Spleen (tissue), 11 donors: ENCODE measurements at regions not wholly inside any gene's neighbourhood (a gene's known extent, or its start where the extent isn't known, plus 50 kb on each side); places are given as distances from the start of the nearest gene placed in this dataset.

Experiments
- DNase-seq: peaks from one replicate; pipeline ENCODE4 v3.0.0-alpha.2; 2020
- H3K27ac ChIP-seq, 8 donors: fragments of 200-600 bp; sonication (generic) in 7 of 8; 1 replicate in 4 of 8; 2 replicates in 4 of 8; pipeline versions ENCODE4 v1.5.0 to v1.8.0; 2016 to 2021; ENCODE audit warnings: inconsistent platforms in 4 of 8, mild to moderate bottlenecking in 4 of 8, moderate library complexity in 1 of 8
- H3K27me3 ChIP-seq, 7 donors: fragments of 200-600 bp; sonication (generic) in 6 of 7; replicated peaks in 1 of 7; 1 replicate in 4 of 7; 2 replicates in 3 of 7; pipeline versions ENCODE4 v1.5.0 to v1.8.0; 2016 to 2021; ENCODE audit warnings: inconsistent platforms in 3 of 7, mild to moderate bottlenecking in 1 of 7
- H3K36me3 ChIP-seq, 6 donors: fragments of 200-600 bp; sonication (generic) in 5 of 6; 1 replicate in 4 of 6; 2 replicates in 2 of 6; pipeline versions ENCODE4 v1.5.0 to v1.8.0; 2016 to 2021; ENCODE audit warnings: inconsistent platforms in 2 of 6
- H3K4me1 ChIP-seq, 6 donors: fragments of 200-600 bp; sonication (generic) in 5 of 6; 1 replicate in 3 of 6; 2 replicates in 3 of 6; pipeline versions ENCODE4 v1.5.0 to v1.8.0; 2016 to 2021; ENCODE audit warnings: inconsistent platforms in 3 of 6
- H3K4me3 ChIP-seq, 8 donors: fragments of 200-600 bp; sonication (generic) in 7 of 8; 1 replicate in 4 of 8; 2 replicates in 4 of 8; pipeline versions ENCODE4 v1.5.0 to v1.8.0; 2016 to 2021; ENCODE audit warnings: inconsistent platforms in 4 of 8, mild to moderate bottlenecking in 4 of 8, moderate library complexity in 2 of 8
- H3K9me3 ChIP-seq, 8 donors: fragments of 200-600 bp; sonication (generic) in 7 of 8; 1 replicate in 4 of 8; 2 replicates in 4 of 8; pipeline versions ENCODE4 v1.5.0 to v1.8.0; 2016 to 2021; ENCODE audit warnings: inconsistent platforms in 4 of 8
- POLR2A ChIP-seq, 3 donors: fragments of 450-650 bp; IDR thresholded peaks; one replicate each; pipeline ENCODE4 v1.5.1; 2017; ENCODE audit warnings: antibody characterized with exemption in 3 of 3, mild to moderate bottlenecking in 1 of 3
- POLR2AphosphoS5 ChIP-seq, 3 donors: sonication (generic); formaldehyde crosslinking; IDR thresholded peaks; one replicate each; pipeline ENCODE4 v1.5.1; 2017; ENCODE audit warnings: antibody characterized with exemption in 3 of 3
- WGBS, 5 donors: extraction: QIAGEN DNeasy Blood & Tissue Kit in 3 of 5; methylation state at CpG; one replicate each; pipeline versions ENCODE4 v1.1.5 to v1.1.7; 2013 to 2018; 5-methylcytosine and 5-hydroxymethylcytosine counted together
- intact Hi-C: fragments of 100-400 bp; cut with DNase I; formaldehyde crosslinking; loops from one replicate; pipeline ENCODE4 v1.15.0; 2023; ENCODE audit warnings: low total_unique reads
- TF ChIP-seq, protein P1 (sequence below), 11 experiments: fragments of 200-600 bp in 7 of 11; fragments of 450-650 bp in 4 of 11; sonication (generic) in 4 of 11; IDR thresholded peaks in 8 of 11; conservative IDR thresholded peaks in 3 of 11; 1 replicate in 7 of 11; 2 replicates in 4 of 11; pipeline versions ENCODE4 v1.4.0 to v1.8.0; 2016 to 2021; ENCODE audit warnings: antibody characterized with exemption in 11 of 11, inconsistent platforms in 4 of 11, mild to moderate bottlenecking in 1 of 11
- donor health status: healthy with polysubstance abuse.
- donor health status: DM: no; HTN: no; CAD: no; lungs with moderate emphysema.
- donor health status: DM: no; HTN: no; CAD: no.
- donor health status: Bipolar disorder and iron deficiency.
- donor health status: healthy.
- donor health status: DM: no; HTN: no; CAD: no.
- donor health status: DM: yes; HTN: yes; CAD: no.

DNA sequence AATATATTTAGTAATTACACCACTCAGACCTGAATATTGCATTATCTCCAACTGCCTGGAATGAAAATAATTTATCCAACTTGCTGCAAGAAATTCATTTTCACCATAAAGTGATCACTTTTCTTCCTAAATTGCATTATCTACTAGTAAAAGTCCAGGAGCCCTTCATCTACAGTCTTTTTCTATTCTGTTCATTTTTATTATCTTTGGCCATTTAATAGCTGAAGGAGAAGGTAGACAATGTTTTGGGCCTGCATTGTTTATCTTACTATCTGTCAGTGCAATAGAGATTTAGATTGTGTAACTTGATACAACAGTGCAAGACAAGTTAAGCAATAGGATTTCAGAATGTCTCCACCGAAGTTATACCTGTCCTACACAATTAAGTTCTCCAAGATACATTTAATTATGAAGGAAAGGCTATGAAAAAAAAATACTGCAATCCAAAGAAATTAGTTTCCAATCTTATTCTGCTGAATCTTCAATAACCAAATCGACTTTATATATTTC, 1339.7 kb upstream of the CDH6 start:
- TF ChIP-seq POLR2AphosphoS5 (IDR thresholded peaks at IDR 0.05) (no peak), POLR2A (IDR thresholded peaks at IDR 0.05) (no peak)
- TF ChIP-seq, protein P1, sequence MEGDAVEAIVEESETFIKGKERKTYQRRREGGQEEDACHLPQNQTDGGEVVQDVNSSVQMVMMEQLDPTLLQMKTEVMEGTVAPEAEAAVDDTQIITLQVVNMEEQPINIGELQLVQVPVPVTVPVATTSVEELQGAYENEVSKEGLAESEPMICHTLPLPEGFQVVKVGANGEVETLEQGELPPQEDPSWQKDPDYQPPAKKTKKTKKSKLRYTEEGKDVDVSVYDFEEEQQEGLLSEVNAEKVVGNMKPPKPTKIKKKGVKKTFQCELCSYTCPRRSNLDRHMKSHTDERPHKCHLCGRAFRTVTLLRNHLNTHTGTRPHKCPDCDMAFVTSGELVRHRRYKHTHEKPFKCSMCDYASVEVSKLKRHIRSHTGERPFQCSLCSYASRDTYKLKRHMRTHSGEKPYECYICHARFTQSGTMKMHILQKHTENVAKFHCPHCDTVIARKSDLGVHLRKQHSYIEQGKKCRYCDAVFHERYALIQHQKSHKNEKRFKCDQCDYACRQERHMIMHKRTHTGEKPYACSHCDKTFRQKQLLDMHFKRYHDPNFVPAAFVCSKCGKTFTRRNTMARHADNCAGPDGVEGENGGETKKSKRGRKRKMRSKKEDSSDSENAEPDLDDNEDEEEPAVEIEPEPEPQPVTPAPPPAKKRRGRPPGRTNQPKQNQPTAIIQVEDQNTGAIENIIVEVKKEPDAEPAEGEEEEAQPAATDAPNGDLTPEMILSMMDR (IDR thresholded peaks at IDR 0.05 in 8 of 11, conservative IDR thresholded peaks at IDR 0.05 in 3 of 11) = no peak
- Histone ChIP-seq H3K9me3 (peaks cover 0 to 45% (median 25%) of the 10 kb centered on the region in 8 donors), H3K4me1 (no peaks in the 10 kb centered on the region), H3K4me3 (no peak overlapping the region), H3K27me3 (no peaks in the 10 kb centered on the region), H3K27ac (no peak overlapping the region), H3K36me3 (no peaks in the 10 kb centered on the region)
- intact Hi-C loops = no loop called here
- 31 to 58% (median 34%) methylated on average over 2 of the region's 2 CpGs for WGBS, 5 donors
- no peak for DNase-seq

DNA sequence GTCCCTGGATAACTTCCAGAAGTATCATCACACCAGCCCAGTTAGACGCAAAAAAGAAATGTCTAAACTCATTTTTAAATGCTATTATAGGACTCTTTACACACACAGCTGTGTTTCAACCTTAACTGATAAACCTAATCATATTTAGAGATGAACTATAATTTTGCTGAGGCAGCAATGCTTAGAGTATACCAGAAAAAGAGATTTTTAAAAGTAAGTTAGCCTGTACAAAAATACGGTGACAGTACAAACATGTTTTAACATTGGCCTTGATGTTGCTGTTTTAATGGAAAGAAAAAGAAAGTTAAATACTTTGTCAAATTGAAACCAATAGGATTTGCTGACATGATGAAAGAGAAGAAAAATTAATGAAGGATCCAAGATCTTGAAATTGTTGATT, 1341.2 kb upstream of the CDH6 start:
- WGBS, 5 donors = 87 to 91% (median 88%) methylated on average over 2 of the region's 2 CpGs
- H3K4me3 ChIP-seq = no peak overlapping the region
- intact Hi-C loops = no loop called here
- H3K36me3 ChIP-seq = no peaks in the 10 kb centered on the region
- no peak overlapping the region for H3K27ac ChIP-seq
- H3K9me3 ChIP-seq = peaks cover 0 to 44% (median 29%) of the 10 kb centered on the region in 8 donors
- H3K27me3 ChIP-seq = no peaks in the 10 kb centered on the region
- no peak for DNase-seq
- TF ChIP-seq POLR2A (IDR thresholded peaks at IDR 0.05) (no peak), POLR2AphosphoS5 (IDR thresholded peaks at IDR 0.05) (no peak)
- TF ChIP-seq, protein P1 (IDR thresholded peaks at IDR 0.05 in 8 of 11, conservative IDR thresholded peaks at IDR 0.05 in 3 of 11) = no peak
- H3K4me1 ChIP-seq = no peaks in the 10 kb centered on the region

DNA sequence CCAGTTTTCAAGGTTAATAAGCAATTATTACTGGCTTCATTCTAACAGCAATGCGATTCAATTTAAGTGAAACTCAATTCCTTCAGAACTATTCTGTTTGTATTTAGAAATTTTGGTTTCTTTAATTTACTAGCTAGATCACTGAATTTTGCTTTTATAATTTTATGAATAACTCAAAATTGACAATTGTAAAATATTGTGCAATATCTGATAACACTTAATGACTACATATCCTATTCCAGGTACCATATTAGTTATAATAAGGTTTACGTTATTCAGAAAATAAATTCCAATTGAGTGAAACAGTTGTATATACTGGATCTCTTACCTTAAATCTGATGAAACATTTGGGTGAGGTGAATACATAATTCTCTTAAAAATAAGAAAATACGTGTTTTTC, 1348.3 kb upstream of the CDH6 start:
- intact Hi-C loops = no loop called here
- Histone ChIP-seq H3K4me1 (no peaks in the 10 kb centered on the region), H3K27ac (no peak overlapping the region), H3K9me3 (peaks cover 0 to 25% (median 18%) of the 10 kb centered on the region in 8 donors), H3K27me3 (no peaks in the 10 kb centered on the region), H3K4me3 (no peak overlapping the region), H3K36me3 (no peaks in the 10 kb centered on the region)
- 92 to 96% (median 93%) methylated on average over 3 of the region's 3 CpGs for WGBS, 5 donors
- TF ChIP-seq, protein P1 (IDR thresholded peaks at IDR 0.05 in 8 of 11, conservative IDR thresholded peaks at IDR 0.05 in 3 of 11) = no peak
- no peak for DNase-seq

DNA sequence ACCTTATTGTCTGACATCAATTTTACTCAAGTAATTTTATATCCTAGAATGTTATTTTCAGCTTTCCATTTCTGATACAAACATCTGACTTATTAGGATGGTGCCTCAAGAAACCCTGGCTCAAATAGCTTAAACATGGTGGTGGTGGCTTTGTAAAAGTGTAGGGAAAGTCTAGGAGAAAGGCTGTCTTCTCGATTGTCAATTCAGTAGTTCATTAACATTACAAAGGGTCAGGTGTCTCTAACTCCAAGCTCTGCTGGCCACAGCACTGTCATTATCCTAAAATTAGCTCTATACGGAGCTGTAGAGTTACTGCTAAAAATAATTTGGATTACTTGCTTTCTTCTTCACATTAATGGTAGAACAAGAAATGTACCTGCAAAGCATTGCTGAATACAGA, 1360.1 kb upstream of the CDH6 start:
- H3K27ac ChIP-seq = no peak overlapping the region
- intact Hi-C loops = no loop called here
- no peaks in the 10 kb centered on the region for H3K36me3 ChIP-seq
- peaks cover 0 to 23% (median 8%) of the 10 kb centered on the region in 8 donors for H3K9me3 ChIP-seq
- H3K4me1 ChIP-seq = no peaks in the 10 kb centered on the region
- DNase-seq = no peak
- WGBS, 5 donors = 47 to 68% (median 56%) methylated on average over 2 of the region's 2 CpGs
- TF ChIP-seq, protein P1 (IDR thresholded peaks at IDR 0.05 in 8 of 11, conservative IDR thresholded peaks at IDR 0.05 in 3 of 11) = no peak
- TF ChIP-seq POLR2AphosphoS5 (IDR thresholded peaks at IDR 0.05) (no peak), POLR2A (IDR thresholded peaks at IDR 0.05) (no peak)
- H3K4me3 ChIP-seq = no peak overlapping the region
- H3K27me3 ChIP-seq = no peaks in the 10 kb centered on the region
